AG04450 (cell line): ENCODE measurements at regions not wholly inside any gene's neighbourhood (a gene's known extent, or its start where the extent isn't known, plus 50 kb on each side); places are given as distances from the start of the nearest gene placed in this dataset.
"Not testable (repeated sequence)": the region's sequence is repeated elsewhere in the genome, so short reads cannot be mapped to it uniquely, and the experiment has no call there.

Source experiments
- CTCF ChIA-PET: fragments of 300-600, 350-600 bp; formaldehyde crosslinking; extraction: SDS; loops from one replicate; lab custom pipeline; 2022; ENCODE audit warnings: antibody characterized with exemption, inconsistent platforms; lab: Charles Lee
- POLR2A ChIA-PET: fragments of 350-600 bp; formaldehyde crosslinking; extraction: SDS; loops from one replicate; lab custom pipeline; 2021; ENCODE audit warnings: antibody characterized with exemption, inconsistent platforms; lab: Yijun Ruan, JAX
- DNase-seq: peaks from one replicate; pipeline ENCODE4 v3.0.0-alpha.2; 2011; ENCODE audit warnings: low read depth, low spot score
- H3K27ac ChIP-seq: one replicate; pipeline ENCODE4 v1.5.1; 2012; ENCODE audit warnings: low read depth, low read length, control low read depth
- H3K27me3 ChIP-seq: one replicate; pipeline ENCODE4 v1.6.0; 2012; ENCODE audit warnings: low read length; ENCODE audit not compliant: control insufficient read depth, insufficient read depth
- H3K4me3 ChIP-seq: 2 replicates; pipeline ENCODE4 v1.5.1; 2011; ENCODE audit warnings: mild to moderate bottlenecking, low read depth, low read length, control low read depth
- H3K9me3 ChIP-seq: 2 replicates; pipeline ENCODE4 v1.5.1; 2012; ENCODE audit warnings: low read length; ENCODE audit not compliant: control insufficient read depth, insufficient read depth
- CTCF ChIP-seq: IDR thresholded peaks from 2 replicates; pipeline ENCODE4 v1.5.1; 2011; ENCODE audit warnings: low read depth, low read length, control low read depth, inconsistent platforms

GRCh38 chr3:192060160-192060781, 599.3 kb downstream of the PYDC2 start:
- no peak for TF ChIP-seq CTCF
- no peak for DNase-seq
- no peaks in the 10 kb centered on the region for H3K27me3 ChIP-seq
- ChIA-PET POLR2A (no interaction called here), CTCF (no interaction called here)
- peaks cover 4% of the 10 kb centered on the region for H3K9me3 ChIP-seq
- H3K27ac ChIP-seq: no peak overlapping the region
- no peak overlapping the region for H3K4me3 ChIP-seq

- Histone ChIP-seq H3K27ac (no peak overlapping the region), H3K9me3 (peaks cover 4% of the 10 kb centered on the region), H3K27me3 (no peaks in the 10 kb centered on the region), H3K4me3 (no peak overlapping the region)
- no peak for TF ChIP-seq CTCF
- DNase-seq: no peak
- ChIA-PET CTCF (no interaction called here), POLR2A (no interaction called here)
Observed at GRCh38 chr3:192061426-192061825, 600.5 kb downstream of the PYDC2 start.

- no peak for DNase-seq
- Histone ChIP-seq H3K27ac (no peak overlapping the region), H3K27me3 (no peaks in the 10 kb centered on the region), H3K9me3 (peaks cover 4% of the 10 kb centered on the region), H3K4me3 (no peak overlapping the region)
- no peak for TF ChIP-seq CTCF
- ChIA-PET CTCF (no interaction called here), POLR2A (no interaction called here)
Observed at GRCh38 chr3:192062186-192062585, 601.2 kb downstream of the PYDC2 start.

- POLR2A ChIA-PET: no interaction called here
- no peaks in the 10 kb centered on the region for H3K27me3 ChIP-seq
Observed at GRCh38 chr3:192063570-192063969, 602.6 kb downstream of the PYDC2 start.

GRCh38 chr3:192064959-192065358, 604.0 kb downstream of the PYDC2 start:
- ChIA-PET CTCF (no interaction called here), POLR2A (no interaction called here)
- no peak for TF ChIP-seq CTCF
- Histone ChIP-seq H3K9me3 (peaks cover 4% of the 10 kb centered on the region), H3K4me3 (no peak overlapping the region), H3K27me3 (no peaks in the 10 kb centered on the region), H3K27ac (no peak overlapping the region)
- no peak for DNase-seq

More at GRCh38 chr3:192063570-192063969, 602.6 kb downstream of the PYDC2 start:
- H3K4me3 ChIP-seq: no peak overlapping the region
- peaks cover 4% of the 10 kb centered on the region for H3K9me3 ChIP-seq
- no peak for DNase-seq
- CTCF ChIA-PET: no interaction called here
- H3K27ac ChIP-seq: no peak overlapping the region
- no peak for TF ChIP-seq CTCF

- H3K27me3 ChIP-seq, DNase-seq, H3K9me3 ChIP-seq, POLR2A ChIA-PET, H3K27ac ChIP-seq, H3K4me3 ChIP-seq: not testable (repeated sequence)
- CTCF ChIA-PET: interaction anchor here (0.7 kb wide), 1 partner anchor 119 kb away, joined by 4 read pairs; no protein-coding TSS in a partner anchor
Observed at GRCh38 chr3:192066253-192066652, 605.3 kb downstream of the PYDC2 start.
